PC-3 (cell line): ENCODE measurements at regions not wholly inside any gene's neighbourhood (a gene's known extent, or its start where the extent isn't known, plus 50 kb on each side); places are given as distances from the start of the nearest gene placed in this dataset.

Source experiments
- EZH2phosphoT487 ChIP-seq: fragments of 300-600 bp; sonication (generic); IDR thresholded peaks from 2 replicates; pipeline ENCODE4 v1.6.1; 2018; ENCODE audit warnings: mild to moderate bottlenecking, antibody characterized with exemption, low read length, borderline replicate concordance
- TF ChIP-seq, protein P1 (sequence below): fragments of 300-600 bp; sonication (generic); conservative IDR thresholded peaks from 2 replicates; pipeline ENCODE4 v1.5.1; 2017; ENCODE audit warnings: antibody characterized with exemption, low read depth, mild to moderate bottlenecking, low read length

GRCh38 chr5:12865529-12865928 is 961.3 kb upstream of the CTNND2 start:
- TF ChIP-seq EZH2phosphoT487, result no peak
- TF ChIP-seq, protein P1, sequence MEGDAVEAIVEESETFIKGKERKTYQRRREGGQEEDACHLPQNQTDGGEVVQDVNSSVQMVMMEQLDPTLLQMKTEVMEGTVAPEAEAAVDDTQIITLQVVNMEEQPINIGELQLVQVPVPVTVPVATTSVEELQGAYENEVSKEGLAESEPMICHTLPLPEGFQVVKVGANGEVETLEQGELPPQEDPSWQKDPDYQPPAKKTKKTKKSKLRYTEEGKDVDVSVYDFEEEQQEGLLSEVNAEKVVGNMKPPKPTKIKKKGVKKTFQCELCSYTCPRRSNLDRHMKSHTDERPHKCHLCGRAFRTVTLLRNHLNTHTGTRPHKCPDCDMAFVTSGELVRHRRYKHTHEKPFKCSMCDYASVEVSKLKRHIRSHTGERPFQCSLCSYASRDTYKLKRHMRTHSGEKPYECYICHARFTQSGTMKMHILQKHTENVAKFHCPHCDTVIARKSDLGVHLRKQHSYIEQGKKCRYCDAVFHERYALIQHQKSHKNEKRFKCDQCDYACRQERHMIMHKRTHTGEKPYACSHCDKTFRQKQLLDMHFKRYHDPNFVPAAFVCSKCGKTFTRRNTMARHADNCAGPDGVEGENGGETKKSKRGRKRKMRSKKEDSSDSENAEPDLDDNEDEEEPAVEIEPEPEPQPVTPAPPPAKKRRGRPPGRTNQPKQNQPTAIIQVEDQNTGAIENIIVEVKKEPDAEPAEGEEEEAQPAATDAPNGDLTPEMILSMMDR, result no peak
